ENCODE measurements at regions not wholly inside any gene's neighbourhood (a gene's known extent, or its start where the extent isn't known, plus 50 kb on each side); places are given as distances from the start of the nearest gene placed in this dataset.
A peak's percentile ranks its signal among the peaks of the same experiment; 100 is the strongest.
"Not testable (repeated sequence)": the region's sequence is repeated elsewhere in the genome, so short reads cannot be mapped to it uniquely, and the experiment has no call there.

DNA sequence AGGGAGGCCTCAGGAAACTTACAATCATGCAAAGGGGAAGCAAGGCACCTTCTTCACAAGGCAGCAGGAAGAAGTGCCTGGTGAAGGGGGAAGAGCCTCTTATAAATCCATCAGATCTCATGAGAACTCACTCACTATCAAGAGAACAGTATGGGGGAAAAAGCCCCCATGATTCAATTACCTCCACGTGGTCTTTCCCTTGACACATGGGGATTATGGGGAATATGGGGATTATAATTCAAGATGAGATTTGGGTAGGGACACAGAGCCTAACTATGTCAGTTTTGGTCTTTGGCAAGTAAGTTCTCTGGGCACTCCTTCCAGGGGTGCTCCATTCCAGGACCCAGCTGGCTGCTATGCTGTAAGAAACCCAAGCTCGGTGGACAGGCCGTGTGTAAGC lies 275.3 kb upstream of the TUT7 start:
- no peak for DNase-seq

DNA sequence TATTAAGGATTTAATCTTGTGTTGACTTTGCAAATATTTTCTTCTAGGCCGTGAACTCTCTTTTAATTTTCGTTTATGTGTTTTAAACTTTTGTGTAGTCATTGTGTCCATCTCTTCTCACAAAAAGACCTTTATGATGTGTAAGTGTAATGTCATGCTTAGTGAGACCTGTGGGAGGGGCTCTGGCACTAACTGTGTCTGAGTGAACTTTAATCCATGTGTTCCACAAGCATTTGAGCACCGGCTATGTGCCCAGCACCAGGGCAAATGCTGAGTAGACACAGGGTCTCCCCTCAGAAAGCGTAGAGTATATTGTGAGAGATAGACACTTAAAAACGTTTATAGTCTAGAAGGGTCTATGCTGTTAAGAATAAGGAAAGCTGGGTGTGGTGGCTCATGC lies 272.6 kb upstream of the TUT7 start:
- no peak for DNase-seq

DNA sequence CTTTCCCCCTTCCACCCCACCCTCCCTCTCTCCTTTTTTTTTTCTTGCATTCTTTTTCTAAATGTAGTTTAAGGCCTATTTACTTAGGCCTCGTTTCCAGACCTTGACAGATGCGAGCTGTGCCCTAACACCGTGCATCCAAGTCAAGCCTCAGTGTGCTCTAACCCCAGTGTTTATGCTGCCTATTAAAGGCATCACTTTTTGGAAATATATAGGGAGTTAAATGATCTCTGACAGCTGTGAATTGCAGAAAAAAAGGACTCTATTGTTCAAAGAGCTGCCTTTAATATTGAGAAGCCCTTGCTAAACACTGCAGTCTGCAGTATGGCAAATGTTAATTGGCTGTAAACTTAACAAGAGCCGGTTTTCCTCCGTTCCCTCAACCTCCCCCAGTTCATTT lies 270.4 kb upstream of the TUT7 start:
- DNase-seq, result no peak

DNA sequence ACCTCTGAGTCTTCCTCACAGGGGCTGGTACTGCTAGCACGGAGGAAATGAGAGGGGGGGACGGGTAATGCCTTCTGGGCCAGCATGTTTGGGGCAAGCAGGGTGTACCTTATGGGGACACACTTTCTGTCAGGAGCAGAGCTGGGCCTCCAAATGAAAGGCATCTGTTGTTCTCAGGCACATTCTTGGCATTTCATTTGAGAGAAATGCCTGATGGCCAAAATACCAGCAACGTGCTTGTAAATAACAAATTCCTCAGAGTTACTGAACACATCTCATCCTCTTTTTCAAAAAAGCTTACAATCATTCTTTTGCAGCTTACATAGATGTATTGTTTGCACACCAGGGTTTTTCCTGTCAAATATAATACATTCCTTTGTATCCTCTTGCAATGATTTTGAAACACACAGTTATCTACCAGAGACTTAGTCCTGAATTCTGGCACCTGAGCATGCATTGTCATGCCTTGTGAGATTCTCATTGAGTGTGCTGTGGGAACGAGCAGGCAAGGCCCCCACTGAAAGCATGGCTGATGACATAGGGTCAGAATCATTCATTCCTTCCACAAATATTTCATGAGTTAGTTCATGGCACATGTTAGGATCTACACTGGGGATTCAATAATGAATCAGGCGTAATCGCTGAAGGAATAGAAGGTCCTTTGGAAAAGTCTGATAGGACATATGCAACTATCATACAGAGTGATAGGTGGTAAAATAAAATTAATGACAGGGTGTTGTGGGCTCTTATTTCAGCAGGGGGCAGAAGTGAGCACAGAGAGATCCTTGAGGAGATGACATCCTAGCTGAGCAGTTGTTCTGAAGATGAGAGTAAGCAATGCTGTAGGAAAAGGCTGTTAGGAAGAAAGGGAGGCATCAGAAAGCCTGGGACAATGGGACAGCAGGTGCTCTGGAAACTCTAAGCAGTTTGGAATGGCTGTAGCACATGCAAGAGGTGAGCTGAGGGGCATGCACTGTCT lies 260.9 kb upstream of the TUT7 start:
- DNase-seq, result peak in 1 of 56 donors; percentile 11

DNA sequence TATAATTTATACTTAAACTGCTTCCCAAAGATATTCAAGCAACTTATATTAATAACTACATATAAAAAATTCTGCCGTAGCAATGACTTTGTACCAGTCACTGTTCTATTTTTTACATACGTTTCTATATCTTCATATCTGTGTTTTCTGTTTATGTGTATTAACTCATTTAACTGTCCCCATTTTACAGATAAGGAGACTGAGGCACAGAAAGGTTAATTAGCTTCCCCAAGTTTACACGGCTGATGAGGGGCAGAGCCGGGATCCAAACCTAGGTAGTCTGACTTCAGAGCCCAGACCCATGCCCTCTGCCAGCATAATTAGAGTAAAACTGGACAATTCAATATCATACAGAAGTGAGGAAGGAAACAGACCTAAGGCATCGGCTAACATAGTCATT lies 259.7 kb upstream of the TUT7 start:
- no peak for DNase-seq

DNA sequence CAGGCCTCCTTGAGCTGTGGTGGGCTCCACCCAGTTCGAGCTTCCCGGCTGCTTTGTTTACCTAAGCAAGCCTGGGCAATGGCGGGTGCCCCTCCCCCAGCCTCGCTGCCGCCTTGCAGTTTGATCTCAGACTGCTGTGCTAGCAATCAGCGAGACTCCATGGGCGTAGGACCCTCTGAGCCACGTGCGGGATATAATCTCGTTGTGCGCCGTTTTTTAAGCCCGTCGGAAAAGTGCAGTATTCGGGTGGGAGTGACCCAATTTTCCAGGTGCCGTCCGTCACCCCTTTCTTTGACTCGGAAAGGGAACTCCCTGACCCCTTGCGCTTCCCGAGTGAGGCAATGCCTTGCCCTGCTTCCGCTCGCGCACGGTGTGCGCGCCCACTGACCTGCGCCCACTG lies 257.3 kb upstream of the TUT7 start:
- DNase-seq, result not testable (repeated sequence)

DNA sequence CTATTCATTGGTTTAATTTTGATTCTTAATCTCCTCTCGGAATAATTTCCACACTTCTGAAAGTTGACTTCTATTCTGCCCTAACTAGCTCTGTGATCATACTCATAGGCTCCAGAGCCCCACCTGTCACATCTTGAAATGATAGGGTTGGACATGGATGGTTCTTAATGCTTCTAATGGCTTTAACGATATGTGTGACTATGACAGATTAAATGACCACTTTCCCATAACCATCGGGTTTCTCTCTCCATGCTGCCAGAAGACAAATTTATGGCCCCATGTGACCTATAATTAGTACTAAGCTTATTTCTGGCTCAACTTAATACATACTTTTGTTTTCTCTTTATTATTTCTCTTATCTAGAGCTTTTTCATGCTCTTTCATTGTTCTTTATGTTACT lies 251.1 kb upstream of the TUT7 start:
- DNase-seq, result no peak

DNA sequence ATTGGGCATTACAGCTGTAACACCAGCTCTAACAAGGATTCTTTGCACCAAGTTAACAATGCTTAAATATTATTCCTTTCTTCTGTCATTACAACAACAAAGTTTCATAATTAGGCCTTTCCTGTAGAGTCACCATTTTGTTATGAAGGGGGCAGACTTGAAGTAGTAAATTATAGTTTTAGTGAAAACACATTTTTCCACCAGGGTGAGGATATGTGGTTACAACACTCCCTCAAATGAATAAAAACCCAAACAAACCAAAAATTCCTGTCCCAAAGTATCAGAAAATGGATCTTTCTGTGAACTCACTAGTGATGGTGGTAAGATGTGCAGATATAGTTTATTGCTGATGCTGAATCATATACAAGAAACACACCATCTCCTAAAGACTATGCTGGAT lies 250.5 kb upstream of the TUT7 start:
- no peak for DNase-seq

DNA sequence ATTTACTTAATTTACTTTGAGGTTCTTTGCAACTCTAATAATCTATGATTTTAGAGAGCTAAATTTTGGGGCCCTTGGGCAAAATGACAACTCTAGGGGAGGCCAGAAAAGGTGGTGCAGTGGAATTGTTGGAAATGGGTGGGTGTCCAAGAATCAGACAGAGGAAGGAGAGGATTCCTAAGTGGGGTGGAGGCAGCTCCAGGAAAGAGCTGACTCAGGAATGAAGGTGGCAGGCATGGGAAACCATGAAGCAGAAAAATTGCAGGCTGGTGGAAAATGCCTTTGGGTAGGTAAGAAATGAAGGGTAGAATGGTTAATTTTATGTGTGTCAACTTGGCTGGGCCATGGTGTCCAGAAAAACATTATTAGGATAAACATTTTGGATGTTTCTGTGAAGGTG lies 248.5 kb upstream of the TUT7 start:
- DNase-seq, result no peak

DNA sequence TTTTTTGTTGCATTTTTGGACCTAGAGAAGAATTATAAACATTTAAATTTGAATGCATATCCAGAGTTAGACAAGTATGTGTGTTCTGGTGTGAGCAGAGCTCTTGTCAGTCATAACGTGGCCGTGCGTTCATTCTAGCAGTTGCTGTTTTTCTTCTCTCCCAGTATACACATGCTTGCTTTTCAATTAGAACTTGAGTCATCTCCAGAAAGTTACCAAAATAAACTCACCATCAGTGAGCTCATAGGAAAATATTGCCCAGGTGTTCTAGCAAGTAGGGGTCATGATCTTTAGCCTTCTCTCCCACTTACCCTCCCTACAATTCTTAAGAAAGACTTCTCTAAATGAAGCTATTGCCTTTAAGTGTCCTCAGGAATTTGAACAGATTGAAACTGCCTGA lies 247.5 kb upstream of the TUT7 start:
- DNase-seq, result no peak

DNA sequence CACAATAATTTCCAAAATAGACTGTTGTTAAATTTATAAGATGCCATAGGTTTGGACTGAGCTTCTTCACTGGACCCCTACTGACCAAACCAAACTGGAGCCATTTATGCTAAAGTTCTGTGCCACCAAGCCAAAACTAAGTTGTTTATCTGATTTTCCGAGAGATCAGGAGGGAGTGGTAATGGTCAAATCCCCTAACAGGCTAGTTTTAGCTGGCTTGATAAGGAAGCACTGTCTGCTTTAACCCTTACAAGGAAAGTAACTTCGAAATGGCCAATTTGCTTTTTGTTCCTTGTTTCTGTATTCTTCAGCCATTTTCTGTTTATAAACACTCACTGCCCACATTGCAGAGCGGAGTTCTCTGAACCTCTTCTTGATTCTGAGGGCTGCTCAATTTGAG lies 246.8 kb upstream of the TUT7 start:
- no peak for DNase-seq

DNA sequence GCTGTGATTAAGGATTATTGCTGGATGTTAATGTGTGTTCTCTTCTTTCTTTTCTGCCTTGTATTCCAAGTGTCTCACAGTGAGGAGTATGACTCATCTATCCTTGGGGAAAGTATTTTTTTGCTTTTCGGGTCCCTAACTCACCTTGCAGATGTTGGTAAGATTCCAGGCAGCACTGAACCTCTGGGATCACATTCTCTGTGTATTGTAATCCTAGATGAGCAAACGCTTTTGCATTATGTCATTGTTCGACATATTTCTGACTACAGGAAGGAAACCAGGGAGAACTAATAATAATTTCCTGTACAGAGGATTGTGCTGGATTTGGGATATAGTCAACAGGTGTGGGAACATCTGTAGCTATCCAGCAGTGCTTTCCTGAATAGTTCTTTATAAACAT lies 246.1 kb upstream of the TUT7 start:
- DNase-seq, result no peak

DNA sequence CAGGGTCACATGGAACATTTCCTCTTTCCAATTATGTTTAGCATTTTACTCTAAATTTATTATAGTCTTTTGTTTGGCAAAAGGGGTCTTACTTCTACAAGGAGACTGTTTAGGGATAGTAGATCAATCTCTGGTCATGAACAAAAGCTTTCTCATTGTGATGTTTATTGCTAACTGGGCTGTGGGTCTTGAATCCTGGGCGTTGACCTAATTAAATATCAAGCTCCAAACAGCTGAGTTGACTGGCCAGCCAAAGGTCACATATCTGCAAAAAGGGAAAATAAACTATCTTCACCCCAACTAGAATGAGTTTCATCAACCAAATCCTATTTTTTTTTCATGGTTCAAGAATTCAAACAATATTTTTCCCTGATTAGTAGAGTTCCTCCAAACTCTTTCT lies 245.4 kb upstream of the TUT7 start:
- no peak for DNase-seq

DNA sequence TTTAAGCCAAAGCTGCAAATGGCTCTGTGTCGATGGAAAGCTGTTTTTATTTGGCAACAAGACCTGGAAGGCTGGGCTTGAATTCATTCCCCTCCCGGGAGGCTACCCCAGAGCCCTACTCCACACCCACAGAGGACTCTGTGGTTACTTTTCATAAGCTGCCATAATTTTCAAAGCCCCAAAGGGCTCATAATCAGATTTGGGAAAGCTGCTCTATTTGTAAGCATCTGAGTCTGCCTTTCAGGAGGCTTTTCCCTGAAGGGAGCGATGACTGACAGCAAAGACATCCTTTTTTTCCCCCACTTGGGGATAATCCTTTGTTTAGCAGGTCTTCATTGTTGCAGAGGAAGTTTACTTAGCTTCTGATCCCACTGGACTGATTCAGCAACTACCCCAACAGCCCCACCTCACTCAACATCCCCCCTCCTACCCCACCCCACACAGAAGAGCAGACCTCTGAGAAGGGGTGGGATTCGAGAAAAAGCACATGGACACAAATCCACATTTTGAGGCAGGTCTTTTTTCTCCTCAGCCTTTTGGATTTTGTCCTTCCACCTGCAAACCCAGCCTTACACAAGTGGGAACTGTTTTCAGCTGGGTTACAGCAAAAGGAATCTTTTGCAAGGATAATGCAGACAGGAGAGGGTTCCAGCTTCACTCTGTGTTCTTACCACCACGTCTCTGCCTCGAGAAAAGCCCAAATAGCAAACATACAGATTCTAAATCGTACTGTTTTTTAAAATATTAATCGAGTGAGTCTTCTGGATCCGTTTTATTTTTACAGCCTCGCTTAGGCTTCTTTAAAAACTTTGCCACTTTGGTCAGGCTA lies 244.4 kb upstream of the TUT7 start:
- DNase-seq, result no peak

DNA sequence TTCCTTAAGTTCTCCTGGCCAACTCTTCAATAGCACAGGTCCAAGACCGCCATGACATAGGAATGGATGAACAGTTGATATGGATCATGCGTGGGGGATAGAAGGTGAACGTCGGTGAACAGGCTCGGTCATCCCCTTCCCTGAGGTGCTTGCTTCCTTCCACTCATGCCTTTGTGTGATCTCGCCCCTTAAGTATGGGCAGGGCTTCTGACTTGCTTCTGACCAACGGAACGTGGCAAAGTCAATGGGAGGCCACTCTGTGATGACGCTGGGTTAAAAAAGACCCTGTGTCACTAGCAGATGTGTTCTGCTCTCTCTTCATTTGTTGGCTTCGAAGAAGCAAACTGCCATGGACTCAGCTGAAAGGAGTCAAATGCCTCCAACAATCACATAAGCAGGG lies 240.5 kb upstream of the TUT7 start:
- no peak for DNase-seq

DNA sequence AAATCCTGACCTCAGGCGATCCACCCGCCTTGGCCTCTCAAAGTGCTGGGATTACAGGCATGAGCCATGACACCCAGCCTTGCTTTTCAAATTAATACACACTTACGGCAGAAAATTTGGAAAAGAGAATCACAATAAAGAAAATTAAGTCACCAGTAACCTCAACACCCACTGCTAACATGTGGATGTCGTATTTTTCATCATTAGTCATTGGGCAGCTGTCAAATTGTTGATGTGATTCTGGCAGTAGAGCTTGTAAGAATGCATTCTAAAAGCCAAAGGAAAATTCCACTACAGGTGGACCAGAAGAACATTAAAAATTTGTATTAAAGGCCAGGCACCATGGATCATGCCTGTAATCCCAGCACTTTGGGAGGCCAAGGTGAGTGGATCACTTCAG lies 237.3 kb upstream of the TUT7 start:
- no peak for DNase-seq

DNA sequence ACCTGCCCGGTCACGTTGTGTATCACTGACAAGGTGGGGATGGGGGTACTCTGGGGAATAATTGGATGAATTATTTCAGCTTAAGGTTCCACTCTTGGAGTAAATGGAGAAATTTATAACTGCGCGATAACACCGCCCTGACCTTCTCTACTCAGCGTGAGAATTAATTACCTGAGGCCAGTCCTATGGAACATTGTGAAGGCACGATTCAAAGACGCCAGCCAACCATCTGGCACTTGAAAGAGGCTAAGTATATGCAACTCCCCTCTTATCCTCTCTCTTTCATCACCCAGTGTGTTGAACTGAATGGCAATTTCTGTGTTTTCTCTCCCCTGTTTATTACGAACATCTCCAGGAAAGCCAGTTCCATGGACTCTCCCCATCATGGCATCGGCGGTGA lies 235.5 kb upstream of the TUT7 start:
- DNase-seq, result no peak

DNA sequence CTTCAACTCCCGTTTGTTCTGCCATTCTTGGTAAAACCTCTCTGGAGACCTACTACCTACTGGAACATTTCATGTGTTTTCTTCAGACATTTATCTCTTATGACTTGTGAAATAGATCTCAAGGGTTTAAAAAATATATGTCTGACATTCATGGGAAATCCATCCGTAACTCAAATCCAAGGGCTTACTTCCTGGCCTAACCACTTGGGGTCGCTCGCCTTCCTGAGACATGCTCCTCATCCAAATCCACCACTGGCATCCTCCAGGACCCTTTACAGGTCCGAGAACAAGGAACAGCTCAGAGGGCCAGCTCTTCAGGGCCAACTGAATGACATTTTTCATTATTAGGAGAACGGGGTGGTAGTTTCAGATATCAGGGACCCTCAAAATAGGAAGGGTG lies 235.1 kb upstream of the TUT7 start:
- DNase-seq, result no peak

DNA sequence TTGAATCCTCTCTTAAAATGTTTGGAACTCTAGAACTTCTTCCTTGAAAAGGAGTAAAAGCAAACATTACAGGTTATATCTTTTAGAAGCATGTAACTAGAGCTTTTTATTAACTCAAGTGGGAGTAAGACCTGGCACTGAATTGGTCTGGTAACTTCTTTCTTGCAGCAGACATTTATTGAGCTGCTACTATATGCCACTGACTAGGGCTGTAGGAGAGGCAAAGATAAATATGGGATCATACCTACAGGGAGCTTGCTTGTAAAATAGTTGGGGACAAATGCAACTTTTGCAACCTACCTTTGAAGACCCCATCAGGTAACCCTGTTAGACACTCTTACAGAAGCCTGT lies 231.9 kb upstream of the TUT7 start:
- DNase-seq, result no peak

DNA sequence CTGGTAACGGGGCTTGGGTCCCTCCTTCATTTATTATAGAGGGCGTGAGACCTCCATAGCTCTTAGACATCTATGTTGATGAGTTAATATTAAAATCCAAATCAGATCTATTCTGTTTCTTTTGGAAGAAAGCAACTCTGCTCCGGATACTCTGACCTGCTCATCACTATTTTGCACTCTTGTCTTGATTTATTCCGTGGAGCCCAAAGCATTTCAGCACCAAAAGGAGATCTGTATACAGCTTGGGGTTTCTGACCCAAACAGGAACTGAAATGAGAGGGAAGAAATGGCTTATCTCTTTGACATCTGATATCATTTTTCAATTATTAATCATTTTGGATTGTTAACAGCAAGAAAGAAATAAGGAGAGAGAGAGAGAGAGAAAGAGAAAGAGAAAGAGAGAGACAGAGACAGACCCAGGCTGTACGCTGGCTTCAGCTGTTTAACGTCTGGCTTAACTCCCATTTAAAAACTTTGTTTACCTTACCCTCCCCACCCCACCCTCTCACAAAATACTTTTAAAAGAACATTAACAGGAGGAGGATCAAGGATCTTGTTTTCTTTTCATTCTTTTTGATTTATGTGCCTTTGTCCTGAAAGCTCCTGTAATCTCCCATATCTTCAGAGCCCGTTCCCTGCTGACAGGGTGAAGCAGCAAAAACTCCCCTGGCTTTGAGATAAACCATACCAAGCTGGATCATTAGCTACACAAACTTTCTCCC lies 231.4 kb upstream of the TUT7 start:
- DNase-seq, result no peak

DNA sequence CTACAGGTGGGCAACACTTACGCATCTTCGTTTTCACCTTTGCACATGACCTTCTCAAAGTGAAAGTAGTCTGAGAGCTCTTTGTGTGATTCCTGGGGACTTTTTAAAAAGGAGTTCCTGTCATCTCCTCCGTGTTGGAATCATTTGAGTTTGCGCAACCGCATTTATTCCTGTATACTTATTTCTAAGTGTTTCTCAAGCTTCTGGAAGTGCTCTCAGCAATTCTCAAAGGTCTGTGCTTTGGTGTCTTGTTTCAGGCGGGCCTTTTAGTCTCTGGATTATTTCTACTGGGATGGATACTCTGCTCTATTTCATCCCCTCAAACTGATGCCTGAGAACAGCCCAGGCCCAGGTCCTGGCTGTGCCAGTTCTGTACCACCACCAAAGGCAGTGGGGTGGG lies 226.5 kb upstream of the TUT7 start:
- no peak for DNase-seq

DNA sequence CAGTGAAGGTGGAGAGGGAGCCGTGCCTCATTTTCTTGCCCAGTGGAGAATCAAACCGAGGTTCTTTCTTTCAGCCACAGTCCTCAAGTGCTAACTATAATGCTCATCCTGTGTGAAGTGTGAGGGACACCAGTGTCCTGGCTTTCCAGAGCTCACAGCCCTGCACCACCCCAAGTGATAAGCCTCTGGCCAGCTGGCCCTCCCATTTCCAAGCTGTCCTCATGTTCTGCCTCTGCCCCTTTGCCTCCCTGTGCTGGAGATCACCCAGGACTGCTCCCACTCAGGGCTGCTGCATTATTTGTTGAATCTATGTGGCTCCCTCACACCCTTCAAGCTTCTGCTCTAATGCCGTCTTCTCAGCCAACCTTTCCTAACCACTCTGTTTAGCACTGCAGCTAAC lies 224.5 kb upstream of the TUT7 start:
- no peak for DNase-seq

All from amygdala (tissue), 56 donors.